Progenitor cell of endocrine pancreas (in vitro differentiated cells): ENCODE measurements at regions not wholly inside any gene's neighbourhood (a gene's known extent, or its start where the extent isn't known, plus 50 kb on each side); places are given as distances from the start of the nearest gene placed in this dataset.

Experiments used
- DNase-seq: peaks from one replicate; pipeline ENCODE4 v3.0.0; 2021; ENCODE audit warnings: low spot score; ENCODE audit not compliant: unreplicated experiment
- H3K27ac Mint-ChIP-seq: 2 replicates; pipeline ENCODE4 v1.8.0; 2021; ENCODE audit warnings: mild to moderate bottlenecking, moderate library complexity, mixed read lengths
- H3K27me3 Mint-ChIP-seq: 2 replicates; pipeline ENCODE4 v1.8.0; 2021; ENCODE audit warnings: mixed read lengths
- H3K36me3 Mint-ChIP-seq: 2 replicates; pipeline ENCODE4 v1.8.0; 2022; ENCODE audit warnings: mixed read lengths; ENCODE audit not compliant: insufficient read depth
- H3K4me1 Mint-ChIP-seq: 2 replicates; pipeline ENCODE4 v1.8.0; 2021; ENCODE audit warnings: low read depth, mixed read lengths
- H3K4me3 Mint-ChIP-seq: 2 replicates; pipeline ENCODE4 v1.8.0; 2021; ENCODE audit warnings: low read depth, mild to moderate bottlenecking, moderate library complexity, mixed read lengths
- H3K9me3 Mint-ChIP-seq: 2 replicates; pipeline ENCODE4 v1.8.0; 2021; ENCODE audit warnings: low read depth, mixed read lengths
- CTCF ChIP-seq: fragments of 200-600 bp; sonication (generic); IDR thresholded peaks from one replicate; pipeline ENCODE4 v1.5.0; 2021; ENCODE audit warnings: antibody characterized with exemption, mild to moderate bottlenecking; ENCODE audit not compliant: unreplicated experiment

- Mint-ChIP-seq H3K36me3 (no peaks in the 10 kb centered on the region), H3K4me1 (peaks cover 2% of the 10 kb centered on the region), H3K27ac (no peak overlapping the region), H3K27me3 (peaks cover 26% of the 10 kb centered on the region), H3K9me3 (no peaks in the 10 kb centered on the region), H3K4me3 (no peak overlapping the region)
- DNase-seq = no peak
- no peak for TF ChIP-seq CTCF
Observed at GRCh38 chr3:139180489-139180888, 135.8 kb upstream of the PRR23C start.

- no peak overlapping the region for H3K4me3 Mint-ChIP-seq
- TF ChIP-seq CTCF = no peak
- no peaks in the 10 kb centered on the region for H3K36me3 Mint-ChIP-seq
- H3K27ac Mint-ChIP-seq = no peak overlapping the region
- no peaks in the 10 kb centered on the region for H3K9me3 Mint-ChIP-seq
- DNase-seq = no peak
- peaks cover 2% of the 10 kb centered on the region for H3K4me1 Mint-ChIP-seq
- peaks cover 24% of the 10 kb centered on the region for H3K27me3 Mint-ChIP-seq
Observed at GRCh38 chr3:139182143-139182542, 137.5 kb upstream of the PRR23C start.

GRCh38 chr3:139182598-139182997 lies 137.9 kb upstream of the PRR23C start:
- DNase-seq = no peak
- Mint-ChIP-seq H3K36me3 (no peaks in the 10 kb centered on the region), H3K27me3 (peaks cover 21% of the 10 kb centered on the region), H3K27ac (no peak overlapping the region), H3K4me1 (peaks cover 2% of the 10 kb centered on the region), H3K9me3 (no peaks in the 10 kb centered on the region), H3K4me3 (no peak overlapping the region)
- TF ChIP-seq CTCF = no peak

GRCh38 chr3:139185527-139185926 lies 140.8 kb upstream of the PRR23C start:
- no peaks in the 10 kb centered on the region for H3K36me3 Mint-ChIP-seq
- peaks cover 11% of the 10 kb centered on the region for H3K27me3 Mint-ChIP-seq
- no peaks in the 10 kb centered on the region for H3K9me3 Mint-ChIP-seq
- no peak for TF ChIP-seq CTCF
- no peak overlapping the region for H3K27ac Mint-ChIP-seq
- peaks cover 2% of the 10 kb centered on the region for H3K4me1 Mint-ChIP-seq
- no peak for DNase-seq
- H3K4me3 Mint-ChIP-seq = no peak overlapping the region

- Mint-ChIP-seq H3K27me3 (peaks cover 11% of the 10 kb centered on the region), H3K9me3 (no peaks in the 10 kb centered on the region)
- no peak for TF ChIP-seq CTCF
Observed at GRCh38 chr3:139187154-139187553, 142.5 kb upstream of the PRR23C start.

GRCh38 chr3:139187648-139188047 lies 143.0 kb upstream of the PRR23C start:
- H3K9me3 Mint-ChIP-seq = no peaks in the 10 kb centered on the region
- DNase-seq = no peak
- H3K27ac Mint-ChIP-seq = no peak overlapping the region
- H3K4me3 Mint-ChIP-seq = no peak overlapping the region
- peaks cover 2% of the 10 kb centered on the region for H3K4me1 Mint-ChIP-seq
- H3K36me3 Mint-ChIP-seq = no peaks in the 10 kb centered on the region
- H3K27me3 Mint-ChIP-seq = peaks cover 11% of the 10 kb centered on the region
- TF ChIP-seq CTCF = no peak

More at GRCh38 chr3:139187154-139187553, 142.5 kb upstream of the PRR23C start:
- peaks cover 2% of the 10 kb centered on the region for H3K4me1 Mint-ChIP-seq
- no peak overlapping the region for H3K4me3 Mint-ChIP-seq
- H3K36me3 Mint-ChIP-seq = no peaks in the 10 kb centered on the region
- no peak overlapping the region for H3K27ac Mint-ChIP-seq
- no peak for DNase-seq
